Natural killer cell (primary cell): ENCODE measurements at regions not wholly inside any gene's neighbourhood (a gene's known extent, or its start where the extent isn't known, plus 50 kb on each side); places are given as distances from the start of the nearest gene placed in this dataset.

ENCODE experiments used
- ATAC-seq, 3 donors: fragments of 150-1000 bp in 2 of 3; fragments of 200-7000 bp in 1 of 3; cut with Tn5 transposase; 1 replicate in 1 of 3; 2 replicates in 2 of 3; pipeline ENCODE4 v1.10.0; 2021; ENCODE audit warnings: mild to moderate bottlenecking in 2 of 3, moderate library complexity in 2 of 3
- DNase-seq, 2 donors: peaks; one replicate each; pipeline versions ENCODE4 v3.0.0 to v3.0.0-alpha.2; 2013 to 2021; ENCODE audit warnings: mixed read lengths in 1 of 2
- H3K27ac ChIP-seq: one replicate; pipeline ENCODE4 v1.5.1; 2013; ENCODE audit warnings: mild to moderate bottlenecking, low read length
- H3K27me3 ChIP-seq: one replicate; pipeline ENCODE4 v1.6.1; 2013; ENCODE audit warnings: low read length; ENCODE audit not compliant: control insufficient read depth, insufficient read depth
- H3K36me3 ChIP-seq: one replicate; pipeline ENCODE4 v1.6.1; 2013; ENCODE audit warnings: low read length; ENCODE audit not compliant: control insufficient read depth, insufficient read depth
- H3K4me1 ChIP-seq: one replicate; pipeline ENCODE4 v1.6.1; 2013; ENCODE audit warnings: low read length; ENCODE audit not compliant: control insufficient read depth, insufficient read depth
- H3K4me3 ChIP-seq: one replicate; pipeline ENCODE4 v1.5.1; 2013; ENCODE audit warnings: low read length
- H3K9me3 ChIP-seq: one replicate; pipeline ENCODE4 v1.6.1; 2013; ENCODE audit warnings: low read length; ENCODE audit not compliant: control insufficient read depth, insufficient read depth
- H3K27ac Mint-ChIP-seq, 2 donors: one replicate each; pipeline ENCODE4 v1.8.0; 2022; ENCODE audit warnings: mild to moderate bottlenecking in 2 of 2, mixed read lengths in 2 of 2, moderate library complexity in 1 of 2
- H3K27me3 Mint-ChIP-seq, 2 donors: one replicate each; pipeline ENCODE4 v1.8.0; 2022; ENCODE audit warnings: low read depth in 2 of 2, mixed read lengths in 2 of 2
- H3K36me3 Mint-ChIP-seq: one replicate; pipeline ENCODE4 v1.8.0; 2022; ENCODE audit warnings: mixed read lengths
- H3K4me1 Mint-ChIP-seq, 2 donors: one replicate each; pipeline ENCODE4 v1.8.0; 2022; ENCODE audit warnings: mixed read lengths in 2 of 2
- H3K4me3 Mint-ChIP-seq: one replicate; pipeline ENCODE4 v1.8.0; 2022; ENCODE audit warnings: mild to moderate bottlenecking, moderate library complexity, mixed read lengths
- H3K9me3 Mint-ChIP-seq, 2 donors: one replicate each; pipeline ENCODE4 v1.8.0; 2022; ENCODE audit warnings: mixed read lengths in 2 of 2
- CTCF ChIP-seq: fragments of 200-600 bp; IDR thresholded peaks from one replicate; pipeline ENCODE4 v1.8.0; 2022; ENCODE audit warnings: antibody characterized with exemption
- WGBS: methylation state at CpG from one replicate; pipeline ENCODE4 v1.1.7; 2013; ENCODE audit warnings: missing lambda C conversion rate; ENCODE audit not compliant: insufficient coverage; 5-methylcytosine and 5-hydroxymethylcytosine counted together
- intact Hi-C: fragments of 100-400 bp; cut with micrococcal nuclease; formaldehyde crosslinking; loops from one replicate; pipeline ENCODE4 v1.14.2; 2022

DNA sequence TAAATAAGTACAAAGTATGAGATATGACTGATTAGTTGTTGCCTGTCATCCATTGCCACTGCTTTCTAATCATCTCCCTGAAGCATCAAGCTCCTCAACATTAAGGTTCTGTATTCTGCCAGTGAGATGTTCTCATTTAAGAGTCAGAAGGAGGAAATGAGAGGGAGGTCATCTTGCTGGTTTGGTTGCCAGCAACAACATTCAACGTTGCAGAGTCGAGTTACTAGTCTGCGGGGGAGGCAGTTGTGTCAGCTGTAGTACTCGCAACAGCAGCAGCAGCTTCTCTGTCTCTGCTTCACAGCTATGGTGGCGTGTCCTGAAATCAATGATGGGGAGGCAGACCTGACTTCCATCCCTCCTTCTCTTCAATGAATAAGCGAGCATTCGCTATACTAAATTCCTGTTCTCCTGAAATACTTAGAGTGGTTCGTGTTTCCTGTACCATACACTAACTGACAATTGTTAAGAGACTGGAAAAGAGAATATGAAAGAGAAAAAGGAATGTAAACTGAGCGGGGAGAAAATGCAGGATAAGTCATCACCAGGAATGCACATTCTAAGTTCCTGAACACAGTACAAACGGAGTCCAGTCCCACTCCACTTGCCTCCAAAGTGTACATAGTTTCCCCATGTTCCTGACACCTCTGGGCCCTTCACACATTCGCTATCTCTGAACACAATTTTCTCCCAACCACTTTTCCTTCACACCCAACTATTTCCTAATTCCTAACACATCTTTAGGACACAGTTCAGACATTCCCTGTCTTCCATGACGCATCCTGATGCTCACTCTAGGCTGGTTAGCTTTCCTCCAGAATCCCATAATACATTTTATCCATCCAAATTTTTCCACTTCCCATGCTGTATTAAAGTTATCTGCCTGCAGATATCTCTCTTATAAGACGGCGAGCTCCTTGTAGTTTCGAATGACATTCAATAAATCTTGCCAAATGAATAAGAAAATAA, 263.0 kb downstream of the KLF12 start:
- DNase-seq: peak in 1 of 2 donors; percentile 33
- H3K9me3 ChIP-seq: no peaks in the 10 kb centered on the region
- Mint-ChIP-seq H3K4me3 (peak overlapping the region; percentile 17), H3K9me3 (no peaks in the 10 kb centered on the region), H3K36me3 (no peaks in the 10 kb centered on the region), H3K27me3 (no peaks in the 10 kb centered on the region), H3K4me1 (peaks cover 49 to 54% of the 10 kb centered on the region in 2 donors), H3K27ac (peak overlapping the region; percentile 59 to 71)
- no peak overlapping the region for H3K4me3 ChIP-seq
- intact Hi-C loops: no loop called here
- peak overlapping the region; percentile 20 for H3K27ac ChIP-seq
- ATAC-seq: peak in 2 of 3 donors; percentile 34
- H3K36me3 ChIP-seq: no peaks in the 10 kb centered on the region
- no peak for TF ChIP-seq CTCF
- WGBS: 85% methylated on average over 12 of the region's 15 CpGs
- peaks cover 4% of the 10 kb centered on the region for H3K4me1 ChIP-seq
- H3K27me3 ChIP-seq: no peaks in the 10 kb centered on the region

DNA sequence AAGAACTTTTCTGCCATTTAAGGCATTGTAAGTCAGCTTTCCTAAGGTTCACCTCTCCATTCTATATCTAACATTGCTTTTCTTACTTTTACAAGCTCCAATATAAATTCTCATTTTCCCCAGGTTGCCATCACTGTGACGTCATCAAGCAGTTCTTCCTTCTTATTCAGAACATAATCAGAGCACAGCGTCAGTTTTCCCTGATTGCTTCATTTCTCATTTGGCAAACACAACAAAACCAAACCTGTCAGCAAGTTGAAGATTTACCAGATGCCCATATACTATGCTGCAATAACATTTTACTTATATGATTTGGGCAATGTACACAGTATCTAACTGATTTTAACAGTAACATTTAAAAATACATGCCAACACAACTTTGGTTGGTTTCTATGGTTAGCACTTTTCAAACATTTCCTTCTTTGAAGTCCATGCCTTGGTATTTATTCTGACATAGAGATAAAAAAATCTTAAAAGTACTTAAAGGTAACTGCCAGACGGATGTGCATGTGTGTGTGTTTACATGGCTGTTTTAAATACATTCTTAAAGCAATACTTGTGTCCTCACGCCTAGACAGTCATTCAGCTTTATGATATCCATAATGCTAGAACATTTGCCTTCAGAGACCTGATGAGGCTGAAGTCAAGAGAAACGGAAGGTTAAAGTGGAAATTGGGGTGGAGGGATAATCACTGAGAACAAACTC, 264.0 kb downstream of the KLF12 start:
- Histone ChIP-seq H3K36me3 (no peaks in the 10 kb centered on the region), H3K27me3 (no peaks in the 10 kb centered on the region), H3K27ac (peak overlapping the region; percentile 20), H3K9me3 (no peaks in the 10 kb centered on the region), H3K4me1 (peaks cover 4% of the 10 kb centered on the region), H3K4me3 (no peak overlapping the region)
- intact Hi-C loops: no loop called here
- ATAC-seq: peak in 2 of 3 donors; percentile 31 to 42
- 75% methylated on average over 5 of the region's 5 CpGs for WGBS
- no peak for TF ChIP-seq CTCF
- Mint-ChIP-seq H3K27ac (peak overlapping the region; percentile 59 to 71), H3K36me3 (no peaks in the 10 kb centered on the region), H3K4me3 (no peak overlapping the region), H3K4me1 (peaks cover 52 to 59% of the 10 kb centered on the region in 2 donors), H3K27me3 (no peaks in the 10 kb centered on the region), H3K9me3 (no peaks in the 10 kb centered on the region)
- DNase-seq: peak in 1 of 2 donors; percentile 26

GRCh38 chr13:73865027-73865426, 269.2 kb downstream of the KLF12 start:
- Histone ChIP-seq H3K9me3 (no peaks in the 10 kb centered on the region), H3K4me3 (no peak overlapping the region), H3K4me1 (no peaks in the 10 kb centered on the region), H3K36me3 (no peaks in the 10 kb centered on the region), H3K27ac (no peak overlapping the region), H3K27me3 (no peaks in the 10 kb centered on the region)
- Mint-ChIP-seq H3K9me3 (no peaks in the 10 kb centered on the region), H3K27me3 (no peaks in the 10 kb centered on the region), H3K36me3 (no peaks in the 10 kb centered on the region), H3K4me1 (peaks cover 31 to 45% of the 10 kb centered on the region in 2 donors), H3K27ac (peak overlapping the region in 1 of 2 donors; percentile 73), H3K4me3 (no peak overlapping the region)
- TF ChIP-seq CTCF: no peak
- DNase-seq: no peak
- WGBS: 88% methylated on average over 1 of the region's 1 CpG
- intact Hi-C loops: no loop called here
- no peak for ATAC-seq
